ENCODE measurements at regions not wholly inside any gene's neighbourhood (a gene's known extent, or its start where the extent isn't known, plus 50 kb on each side); places are given as distances from the start of the nearest gene placed in this dataset.

DNA sequence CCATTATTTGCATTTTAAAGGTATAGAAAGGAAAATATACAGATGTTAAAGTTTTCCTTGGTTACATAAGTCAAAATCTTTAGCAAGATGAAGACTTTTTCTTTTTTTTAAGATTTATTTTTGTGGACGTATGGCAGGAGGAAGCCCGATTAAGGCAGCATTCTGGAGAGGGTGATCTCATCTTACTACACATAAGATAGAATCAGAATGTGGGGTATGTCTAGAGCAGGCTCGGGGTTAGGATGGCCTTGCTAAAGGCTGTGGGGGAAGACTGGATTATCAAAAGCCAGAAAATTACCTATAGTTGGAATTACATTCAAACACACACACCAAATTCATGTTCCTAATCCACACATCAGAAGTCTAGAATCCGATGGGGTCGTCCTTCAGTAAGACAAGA lies 79.6 kb upstream of the OTOGL start:
- TF ChIP-seq, protein P1, sequence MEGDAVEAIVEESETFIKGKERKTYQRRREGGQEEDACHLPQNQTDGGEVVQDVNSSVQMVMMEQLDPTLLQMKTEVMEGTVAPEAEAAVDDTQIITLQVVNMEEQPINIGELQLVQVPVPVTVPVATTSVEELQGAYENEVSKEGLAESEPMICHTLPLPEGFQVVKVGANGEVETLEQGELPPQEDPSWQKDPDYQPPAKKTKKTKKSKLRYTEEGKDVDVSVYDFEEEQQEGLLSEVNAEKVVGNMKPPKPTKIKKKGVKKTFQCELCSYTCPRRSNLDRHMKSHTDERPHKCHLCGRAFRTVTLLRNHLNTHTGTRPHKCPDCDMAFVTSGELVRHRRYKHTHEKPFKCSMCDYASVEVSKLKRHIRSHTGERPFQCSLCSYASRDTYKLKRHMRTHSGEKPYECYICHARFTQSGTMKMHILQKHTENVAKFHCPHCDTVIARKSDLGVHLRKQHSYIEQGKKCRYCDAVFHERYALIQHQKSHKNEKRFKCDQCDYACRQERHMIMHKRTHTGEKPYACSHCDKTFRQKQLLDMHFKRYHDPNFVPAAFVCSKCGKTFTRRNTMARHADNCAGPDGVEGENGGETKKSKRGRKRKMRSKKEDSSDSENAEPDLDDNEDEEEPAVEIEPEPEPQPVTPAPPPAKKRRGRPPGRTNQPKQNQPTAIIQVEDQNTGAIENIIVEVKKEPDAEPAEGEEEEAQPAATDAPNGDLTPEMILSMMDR (conservative IDR thresholded peaks at IDR 0.05 in 1 of 2, IDR thresholded peaks at IDR 0.05 in 1 of 2; ENCODE audit: low read depth in 1 of 2, low read length in 2 of 2): no peak
- no peak for TF ChIP-seq EZH2 (IDR thresholded peaks at IDR 0.05; ENCODE audit: low read length, missing control alignments)

Data from fibroblast of lung (primary cell).